Bronchial epithelial cell (primary cell): ENCODE measurements at regions not wholly inside any gene's neighbourhood (a gene's known extent, or its start where the extent isn't known, plus 50 kb on each side); places are given as distances from the start of the nearest gene placed in this dataset.

Experiments used
- DNase-seq: peaks from one replicate; pipeline ENCODE4 v3.0.0-alpha.2; 2010; ENCODE audit warnings: low read depth
- FAIRE-seq: peaks from 2 replicates; lab custom pipeline; 2011; peaks lifted over from hg19 to GRCh38; lab: Jason Lieb, UNC
- H3K27me3 ChIP-seq: 2 replicates; pipeline ENCODE4 v1.5.1; 2011; ENCODE audit warnings: low read length; ENCODE audit not compliant: control insufficient read depth, insufficient read depth
- H3K36me3 ChIP-seq: 2 replicates; pipeline ENCODE4 v1.5.1; 2011; ENCODE audit warnings: low read length; ENCODE audit not compliant: control insufficient read depth, insufficient read depth
- H3K4me3 ChIP-seq: 2 replicates; pipeline ENCODE4 v1.5.1; 2011; ENCODE audit warnings: mild to moderate bottlenecking, low read depth, low read length, control low read depth
- CTCF ChIP-seq: IDR thresholded peaks from 2 replicates; pipeline ENCODE4 v1.5.1; 2011; ENCODE audit warnings: mild to moderate bottlenecking, moderate library complexity, low read length, control low read depth, inconsistent platforms; ENCODE audit not compliant: insufficient read depth, severe bottlenecking

GRCh38 chr1:221241157-221241556, 361.9 kb downstream of the HLX start:
- FAIRE-seq = no peak
- H3K36me3 ChIP-seq = no peaks in the 10 kb centered on the region
- no peaks in the 10 kb centered on the region for H3K27me3 ChIP-seq
- no peak for TF ChIP-seq CTCF
- DNase-seq = no peak
- H3K4me3 ChIP-seq = no peak overlapping the region

GRCh38 chr1:221241592-221241991, 362.3 kb downstream of the HLX start:
- Histone ChIP-seq H3K36me3 (no peaks in the 10 kb centered on the region), H3K4me3 (no peak overlapping the region), H3K27me3 (no peaks in the 10 kb centered on the region)
- FAIRE-seq (no peak), DNase-seq (no peak)
- no peak for TF ChIP-seq CTCF

GRCh38 chr1:221246067-221246466, 366.8 kb downstream of the HLX start:
- no peak for FAIRE-seq
- H3K27me3 ChIP-seq = no peaks in the 10 kb centered on the region
- TF ChIP-seq CTCF = no peak

GRCh38 chr1:221246628-221247415, 367.6 kb downstream of the HLX start:
- no peak for FAIRE-seq
- no peak for DNase-seq
- no peak for TF ChIP-seq CTCF
- H3K27me3 ChIP-seq = no peaks in the 10 kb centered on the region
- no peak overlapping the region for H3K4me3 ChIP-seq
- no peaks in the 10 kb centered on the region for H3K36me3 ChIP-seq

More at GRCh38 chr1:221246067-221246466, 366.8 kb downstream of the HLX start:
- Histone ChIP-seq H3K36me3 (no peaks in the 10 kb centered on the region), H3K4me3 (no peak overlapping the region)
- DNase-seq = no peak

GRCh38 chr1:221251580-221251979, 372.3 kb downstream of the HLX start:
- H3K27me3 ChIP-seq = no peaks in the 10 kb centered on the region
- H3K4me3 ChIP-seq = no peak overlapping the region
- H3K36me3 ChIP-seq = no peaks in the 10 kb centered on the region
- FAIRE-seq (no peak), DNase-seq (no peak)
- no peak for TF ChIP-seq CTCF

GRCh38 chr1:221254813-221255212, 375.6 kb downstream of the HLX start:
- no peak overlapping the region for H3K4me3 ChIP-seq
- no peaks in the 10 kb centered on the region for H3K36me3 ChIP-seq
- H3K27me3 ChIP-seq = no peaks in the 10 kb centered on the region
- DNase-seq (no peak), FAIRE-seq (no peak)
- TF ChIP-seq CTCF = no peak
